ENCODE measurements at regions not wholly inside any gene's neighbourhood (a gene's known extent, or its start where the extent isn't known, plus 50 kb on each side); places are given as distances from the start of the nearest gene placed in this dataset.

DNA sequence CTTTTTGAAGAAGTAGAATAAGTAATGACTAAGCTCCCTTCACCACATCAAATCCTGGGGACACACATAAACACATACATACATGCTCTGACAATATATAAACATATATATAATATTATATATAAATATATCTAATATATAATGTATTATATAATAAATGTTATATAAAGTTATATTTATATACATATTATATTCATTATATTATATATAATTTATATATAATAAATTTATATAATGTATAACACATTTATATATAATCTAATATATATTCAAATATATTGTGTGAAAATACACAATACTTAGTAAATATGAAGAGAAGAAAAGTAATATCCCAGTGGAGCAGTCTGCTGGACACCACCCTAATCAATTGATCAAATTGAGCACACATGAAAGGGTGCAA lies 2177.9 kb upstream of the CELF4 start:
- TF ChIP-seq, protein P1, sequence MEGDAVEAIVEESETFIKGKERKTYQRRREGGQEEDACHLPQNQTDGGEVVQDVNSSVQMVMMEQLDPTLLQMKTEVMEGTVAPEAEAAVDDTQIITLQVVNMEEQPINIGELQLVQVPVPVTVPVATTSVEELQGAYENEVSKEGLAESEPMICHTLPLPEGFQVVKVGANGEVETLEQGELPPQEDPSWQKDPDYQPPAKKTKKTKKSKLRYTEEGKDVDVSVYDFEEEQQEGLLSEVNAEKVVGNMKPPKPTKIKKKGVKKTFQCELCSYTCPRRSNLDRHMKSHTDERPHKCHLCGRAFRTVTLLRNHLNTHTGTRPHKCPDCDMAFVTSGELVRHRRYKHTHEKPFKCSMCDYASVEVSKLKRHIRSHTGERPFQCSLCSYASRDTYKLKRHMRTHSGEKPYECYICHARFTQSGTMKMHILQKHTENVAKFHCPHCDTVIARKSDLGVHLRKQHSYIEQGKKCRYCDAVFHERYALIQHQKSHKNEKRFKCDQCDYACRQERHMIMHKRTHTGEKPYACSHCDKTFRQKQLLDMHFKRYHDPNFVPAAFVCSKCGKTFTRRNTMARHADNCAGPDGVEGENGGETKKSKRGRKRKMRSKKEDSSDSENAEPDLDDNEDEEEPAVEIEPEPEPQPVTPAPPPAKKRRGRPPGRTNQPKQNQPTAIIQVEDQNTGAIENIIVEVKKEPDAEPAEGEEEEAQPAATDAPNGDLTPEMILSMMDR (IDR thresholded peaks at IDR 0.05): no peak
- no peak for TF ChIP-seq POLR2A (IDR thresholded peaks at IDR 0.05)

All from Peyer's patch (tissue), 4 donors.